NCI-H1436 (cell line): ENCODE measurements at regions not wholly inside any gene's neighbourhood (a gene's known extent, or its start where the extent isn't known, plus 50 kb on each side); places are given as distances from the start of the nearest gene placed in this dataset.

ENCODE experiments used
- DNase-seq: peaks from one replicate; lab custom pipeline; 2025; lab: John Stamatoyannopoulos, UW

- no peak for DNase-seq
Observed at GRCh38 chr10:31145986-31146385, 114.3 kb upstream of the ZNF438 start.

DNA sequence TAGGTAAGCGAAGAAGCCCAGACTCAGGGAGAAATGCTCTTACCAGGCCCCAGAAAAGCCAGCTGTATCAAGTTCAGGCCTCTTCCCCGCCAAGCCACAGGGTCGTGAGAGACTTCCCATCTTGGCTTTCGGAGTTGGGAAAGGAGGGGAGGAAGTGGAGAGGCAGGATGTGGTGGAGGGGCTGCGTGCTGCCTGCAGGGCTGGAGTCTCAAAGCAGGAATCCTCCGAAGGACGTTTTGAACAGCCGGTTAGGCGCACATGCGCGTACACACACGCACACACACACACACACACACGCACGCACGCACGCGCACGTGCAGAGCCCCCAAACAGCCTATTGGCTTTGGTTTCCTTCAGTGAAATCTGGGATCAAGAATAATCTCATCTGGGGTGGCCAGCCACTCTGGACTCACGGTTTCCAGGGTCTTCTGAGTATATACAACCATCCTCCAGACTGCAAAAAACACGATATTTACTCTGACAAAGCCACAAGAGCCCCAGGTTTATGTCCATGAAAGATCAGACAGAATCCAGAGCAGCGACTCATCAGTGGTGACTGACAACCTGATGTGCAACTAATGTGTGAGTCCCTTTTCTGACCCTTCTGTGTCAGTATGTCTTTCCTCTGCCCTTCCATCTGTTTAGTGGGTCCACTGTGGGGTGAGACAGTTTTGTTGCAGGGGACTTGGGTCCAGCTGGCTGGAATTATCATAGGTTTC lies 115.0 kb upstream of the ZNF438 start:
- no peak for DNase-seq

DNA sequence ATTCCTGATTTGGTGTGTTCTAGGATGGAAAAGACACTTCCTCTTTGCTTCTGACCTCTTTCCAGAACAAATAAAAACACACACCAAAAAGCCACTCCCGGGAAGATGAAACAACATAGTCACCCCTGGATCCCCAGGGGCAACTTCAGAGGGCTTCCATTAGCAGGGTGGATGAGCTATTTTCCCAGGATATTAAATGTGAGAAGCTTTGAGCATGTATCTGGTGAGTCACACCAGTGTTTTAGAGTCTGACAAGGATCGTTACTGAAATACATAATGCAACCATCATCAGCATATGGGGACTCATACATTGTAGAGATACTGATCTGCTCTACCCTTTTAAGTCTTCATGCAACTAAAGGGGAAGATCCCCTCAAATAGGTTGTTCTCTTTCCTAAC lies 115.5 kb upstream of the ZNF438 start:
- peak; percentile 14 for DNase-seq

GRCh38 chr10:31148951-31149350 lies 117.3 kb upstream of the ZNF438 start:
- DNase-seq: no peak

DNA sequence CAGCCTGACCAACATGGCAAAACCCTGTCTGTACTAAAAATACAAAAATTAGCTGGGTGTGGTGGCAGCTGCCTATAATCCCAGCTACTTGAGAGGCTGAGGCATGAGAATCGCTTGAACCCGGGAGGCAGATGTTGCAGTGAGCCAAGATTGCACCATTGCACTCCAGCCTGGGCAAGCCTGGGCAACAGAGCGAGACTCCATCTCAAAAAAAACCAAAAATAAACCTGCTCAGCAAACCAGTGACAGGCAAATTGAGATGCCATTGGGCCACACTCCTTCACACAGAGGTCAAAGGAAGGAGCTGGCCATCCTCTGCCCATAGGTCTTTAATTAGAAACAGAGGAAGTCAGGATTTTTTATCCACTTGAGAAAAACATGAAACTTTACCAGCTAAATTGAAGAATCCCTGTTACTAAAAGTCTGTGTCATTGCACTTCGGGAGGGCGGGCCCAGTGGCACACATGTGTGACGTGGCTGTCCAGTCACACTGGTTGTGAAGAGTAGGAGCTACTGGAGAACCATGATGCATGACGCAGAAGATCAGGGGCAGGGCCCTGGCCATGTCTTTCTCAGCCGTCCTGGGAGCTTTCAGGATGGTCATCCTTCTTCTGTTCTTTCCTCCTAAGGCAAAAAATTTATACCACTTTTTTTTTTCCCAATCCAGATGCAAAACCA lies 118.3 kb upstream of the ZNF438 start:
- DNase-seq: no peak

GRCh38 chr10:31151301-31151700 lies 119.6 kb upstream of the ZNF438 start:
- DNase-seq: no peak

DNA sequence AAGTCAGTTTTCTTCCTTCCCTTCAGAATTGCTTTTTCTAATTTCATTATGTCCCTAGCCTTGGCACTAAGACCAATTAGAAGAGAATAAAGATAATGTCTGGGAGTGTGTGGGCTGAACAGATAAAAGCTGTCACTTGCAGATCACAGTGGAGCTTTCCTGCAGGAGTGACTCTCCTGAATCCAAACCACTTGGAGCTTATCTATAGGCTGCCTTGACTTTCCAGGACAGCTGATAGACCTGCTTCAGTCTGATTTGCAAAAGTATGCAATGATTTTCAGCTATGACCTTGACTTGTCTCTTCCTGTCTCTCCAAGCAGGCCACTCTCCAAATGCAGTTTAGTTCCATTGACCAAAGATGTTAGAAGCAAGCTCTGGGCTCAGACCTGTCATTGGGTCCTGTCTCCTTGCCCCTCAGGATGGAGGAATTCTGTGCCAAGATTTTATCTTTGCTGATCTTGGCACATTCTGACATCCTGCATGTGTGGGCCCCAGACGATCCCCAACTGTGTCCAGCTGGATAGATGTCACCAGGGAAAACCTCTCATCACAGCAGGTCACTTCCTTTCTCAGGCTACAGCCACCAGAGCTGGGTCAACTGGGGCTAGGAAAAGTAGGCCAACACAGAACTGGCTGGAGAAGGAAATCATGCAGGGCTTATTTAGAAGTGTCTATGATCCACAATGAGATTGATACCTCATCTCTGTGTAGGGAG lies 120.9 kb upstream of the ZNF438 start:
- no peak for DNase-seq

GRCh38 chr10:31153161-31153560 lies 121.5 kb upstream of the ZNF438 start:
- no peak for DNase-seq

DNA sequence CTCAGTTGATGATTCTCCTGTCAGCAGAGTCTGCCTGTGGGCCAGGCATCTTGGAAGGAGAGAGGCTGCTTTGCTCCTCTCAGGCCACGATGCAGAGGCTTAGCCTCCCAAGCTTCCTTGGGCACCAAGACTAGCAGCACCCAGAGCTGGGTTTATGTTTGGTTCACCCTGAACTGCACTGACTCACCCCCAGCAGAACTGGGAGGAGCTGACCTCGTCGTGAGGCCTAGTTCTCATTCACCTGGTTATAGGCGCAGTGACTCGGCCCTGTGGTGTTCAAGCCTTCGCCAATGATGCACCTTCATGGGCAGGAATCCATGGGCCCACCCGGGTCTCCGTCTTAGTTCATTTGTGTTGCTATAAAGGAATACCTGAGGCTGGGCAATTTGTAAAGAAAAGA lies 122.0 kb upstream of the ZNF438 start:
- DNase-seq: no peak

- DNase-seq: no peak
Observed at GRCh38 chr10:31154996-31155395, 123.3 kb upstream of the ZNF438 start.

- peak; percentile 35 for DNase-seq
Observed at GRCh38 chr10:31157123-31158010, 125.7 kb upstream of the ZNF438 start.

DNA sequence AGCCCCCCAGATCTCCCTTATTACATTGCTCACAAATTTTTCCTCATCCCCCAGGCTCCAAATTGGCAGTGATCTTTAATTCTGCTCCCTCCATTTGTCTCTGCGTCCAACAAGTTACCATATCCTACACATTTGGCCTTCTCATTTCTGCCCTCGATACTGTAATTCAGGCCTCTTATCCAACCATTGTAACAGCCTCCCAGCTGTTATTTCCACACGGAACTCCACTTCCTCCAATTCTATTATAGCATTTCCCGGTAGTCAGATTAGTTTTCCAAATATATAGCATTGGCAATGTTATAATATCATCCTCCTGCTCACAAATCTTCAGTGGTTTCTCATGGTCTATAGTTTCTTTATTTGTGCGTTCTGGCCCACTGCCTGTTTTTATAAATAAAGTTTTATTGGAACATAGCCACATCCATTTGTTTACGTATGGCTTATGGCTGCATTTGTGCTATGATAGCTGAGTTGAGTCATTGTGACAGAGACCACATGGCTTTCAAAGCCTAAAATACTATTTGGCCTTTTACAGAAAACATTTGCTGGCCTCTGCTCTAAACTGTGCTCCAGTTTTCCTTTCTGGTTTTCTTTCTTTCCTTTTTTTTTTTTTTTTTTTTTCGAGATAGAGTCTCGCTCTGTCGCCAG lies 126.5 kb upstream of the ZNF438 start:
- DNase-seq: no peak

DNA sequence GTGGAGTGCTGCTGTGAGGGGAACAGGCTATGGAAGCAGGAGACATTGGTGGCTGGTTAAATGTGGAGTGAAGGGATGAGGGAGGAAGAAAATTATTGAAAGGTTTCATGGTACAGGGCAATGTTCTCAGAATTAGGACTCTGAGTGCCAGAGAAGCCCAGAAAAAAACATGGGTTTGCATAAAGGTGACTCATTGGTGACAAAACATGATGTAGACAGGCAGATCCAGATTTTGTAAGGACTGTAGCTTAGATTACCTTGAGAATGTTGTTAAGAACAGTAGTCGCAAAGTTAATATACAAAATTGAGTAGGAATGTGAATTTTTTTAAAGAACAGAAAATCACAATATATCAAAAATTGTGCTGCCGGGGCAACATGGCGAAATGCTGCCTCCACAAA lies 134.9 kb upstream of the ZNF438 start:
- DNase-seq: no peak

DNA sequence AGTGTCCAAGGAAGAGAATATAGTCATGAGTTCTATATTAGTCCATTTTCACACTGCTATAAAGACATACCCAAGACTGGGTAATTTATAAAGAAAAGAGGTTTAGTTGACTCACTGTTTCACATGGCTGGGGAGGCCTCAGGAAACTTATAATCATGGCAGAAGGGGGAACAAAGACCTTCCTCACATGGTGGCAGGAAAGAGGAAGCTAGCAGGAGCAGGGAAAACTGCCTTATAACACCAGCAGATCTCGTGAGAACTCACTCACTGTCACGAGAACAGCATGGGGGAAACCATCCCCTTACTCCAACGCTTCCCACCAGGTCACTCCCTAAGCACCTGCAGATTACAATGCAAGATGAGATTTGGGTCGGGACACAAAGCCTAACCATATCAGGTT lies 139.0 kb upstream of the ZNF438 start:
- DNase-seq: no peak

GRCh38 chr10:31171402-31172083 lies 139.9 kb upstream of the ZNF438 start:
- no peak for DNase-seq

DNA sequence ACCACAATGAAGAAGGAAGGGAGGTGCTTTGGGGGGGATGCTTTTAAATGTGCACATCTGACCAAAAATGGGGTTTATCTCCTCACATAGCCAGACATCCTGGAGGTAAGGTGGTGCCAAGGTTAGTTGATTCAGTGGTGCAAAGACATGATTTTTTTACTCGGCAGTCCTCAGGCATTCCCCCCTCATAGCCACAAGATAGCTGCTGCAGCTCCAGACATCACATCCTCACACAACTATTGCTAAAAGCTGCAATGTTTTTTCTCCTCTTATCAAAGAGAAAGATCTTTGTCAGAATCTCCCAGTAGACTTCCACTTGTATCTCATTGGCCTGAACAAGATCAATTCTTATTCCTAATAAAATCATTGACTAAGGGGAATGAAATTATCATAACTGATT lies 141.3 kb upstream of the ZNF438 start:
- no peak for DNase-seq

- DNase-seq: no peak
Observed at GRCh38 chr10:31173752-31174151, 142.1 kb upstream of the ZNF438 start.

GRCh38 chr10:31179091-31179680 lies 139.8 kb upstream of the ZEB1 start:
- no peak for DNase-seq

DNA sequence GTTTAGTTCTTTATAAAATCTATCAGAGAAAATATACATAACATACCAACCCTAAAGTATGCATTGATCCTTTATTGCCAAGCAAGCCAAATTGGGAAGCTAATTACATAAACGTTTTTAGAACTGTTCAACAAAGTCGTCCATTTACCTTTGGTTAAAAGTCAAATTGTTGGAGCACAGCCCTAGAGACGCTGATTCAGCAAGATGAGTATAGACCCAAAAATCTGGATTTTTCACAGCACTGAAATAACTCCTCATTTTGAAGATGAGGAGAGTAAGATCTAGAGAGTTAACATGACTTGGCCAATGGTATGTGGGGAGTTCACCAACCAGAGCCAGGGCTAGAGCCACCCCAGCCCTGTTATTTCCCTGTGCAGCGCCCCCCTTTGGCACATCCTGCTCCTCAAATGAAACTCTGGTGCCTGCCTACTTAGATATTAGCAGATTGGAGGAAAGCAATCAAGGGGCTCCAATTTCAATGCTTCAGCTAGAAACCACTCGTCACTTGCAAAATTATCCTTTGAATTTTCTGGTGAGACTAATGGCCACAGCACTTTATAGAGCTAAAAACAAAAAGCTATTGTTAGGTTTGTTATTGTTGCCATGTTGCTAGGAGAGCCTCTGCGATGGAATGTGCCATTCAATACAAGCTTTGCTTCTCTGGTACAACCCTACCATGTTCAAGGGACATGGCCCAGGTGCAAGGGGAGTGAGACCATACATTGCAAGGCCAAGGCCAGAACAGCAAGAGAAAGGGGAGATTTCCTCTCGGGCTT lies 132.6 kb upstream of the ZEB1 start:
- DNase-seq: no peak

GRCh38 chr10:31187182-31187581 lies 131.8 kb upstream of the ZEB1 start:
- no peak for DNase-seq
